Muscle layer of duodenum (tissue), 2 donors: ENCODE measurements at regions not wholly inside any gene's neighbourhood (a gene's known extent, or its start where the extent isn't known, plus 50 kb on each side); places are given as distances from the start of the nearest gene placed in this dataset.

Experiments
- H3K27ac ChIP-seq: one replicate; pipeline ENCODE4 v1.7.0; 2013; ENCODE audit warnings: mild to moderate bottlenecking, low read length
- H3K27me3 ChIP-seq: one replicate; pipeline ENCODE4 v1.7.0; 2013; ENCODE audit warnings: low read depth, mild to moderate bottlenecking, control low read depth, low read length
- H3K36me3 ChIP-seq, 2 donors: one replicate each; pipeline ENCODE4 v1.7.0; 2013; ENCODE audit warnings: low read length in 2 of 2, control low read depth in 1 of 2, mild to moderate bottlenecking in 1 of 2; ENCODE audit not compliant: insufficient read depth in 2 of 2, control insufficient read depth in 1 of 2
- H3K4me1 ChIP-seq, 2 donors: one replicate each; pipeline ENCODE4 v1.7.0; 2013; ENCODE audit warnings: low read length in 2 of 2, mild to moderate bottlenecking in 2 of 2, control low read depth in 1 of 2, moderate library complexity in 1 of 2; ENCODE audit not compliant: insufficient read depth in 2 of 2, control insufficient read depth in 1 of 2
- H3K4me3 ChIP-seq, 2 donors: one replicate each; pipeline ENCODE4 v1.7.0; 2013; ENCODE audit warnings: low read length in 2 of 2, low read depth in 1 of 2, mild to moderate bottlenecking in 1 of 2
- H3K9me3 ChIP-seq, 2 donors: one replicate each; pipeline ENCODE4 v1.7.0; 2013; ENCODE audit warnings: low read length in 2 of 2, control low read depth in 1 of 2, mild to moderate bottlenecking in 1 of 2; ENCODE audit not compliant: control insufficient read depth in 1 of 2
- donor health status: healthy.

GRCh38 chr6:14875481-14876063 lies 370.3 kb upstream of the JARID2 start:
- Histone ChIP-seq H3K36me3 (no peaks in the 10 kb centered on the region), H3K9me3 (no peaks in the 10 kb centered on the region), H3K27ac (no peak overlapping the region), H3K27me3 (no peaks in the 10 kb centered on the region), H3K4me1 (no peaks in the 10 kb centered on the region), H3K4me3 (no peak overlapping the region)

GRCh38 chr6:14876778-14877613 lies 368.9 kb upstream of the JARID2 start:
- no peak overlapping the region for H3K4me3 ChIP-seq
- peaks cover 0 to 2% of the 10 kb centered on the region in 2 donors for H3K4me1 ChIP-seq
- no peak overlapping the region for H3K27ac ChIP-seq
- H3K9me3 ChIP-seq = no peaks in the 10 kb centered on the region
- H3K27me3 ChIP-seq = no peaks in the 10 kb centered on the region
- no peaks in the 10 kb centered on the region for H3K36me3 ChIP-seq

- peaks cover 0 to 9% of the 10 kb centered on the region in 2 donors for H3K4me1 ChIP-seq
- H3K27me3 ChIP-seq = no peaks in the 10 kb centered on the region
- H3K27ac ChIP-seq = no peak overlapping the region
- no peak overlapping the region for H3K4me3 ChIP-seq
- H3K9me3 ChIP-seq = no peaks in the 10 kb centered on the region
- H3K36me3 ChIP-seq = no peaks in the 10 kb centered on the region
These were observed 368.1 kb upstream of the JARID2 start for GRCh38 chr6:14877758-14878157.

GRCh38 chr6:14880052-14880451 lies 365.8 kb upstream of the JARID2 start:
- Histone ChIP-seq H3K27ac (no peak overlapping the region), H3K36me3 (no peaks in the 10 kb centered on the region), H3K4me1 (peaks cover 0 to 9% of the 10 kb centered on the region in 2 donors)

GRCh38 chr6:14880677-14881076 lies 365.2 kb upstream of the JARID2 start:
- no peaks in the 10 kb centered on the region for H3K36me3 ChIP-seq
- no peaks in the 10 kb centered on the region for H3K9me3 ChIP-seq
- no peaks in the 10 kb centered on the region for H3K27me3 ChIP-seq
- H3K27ac ChIP-seq = no peak overlapping the region
- no peak overlapping the region for H3K4me3 ChIP-seq
- H3K4me1 ChIP-seq = peaks cover 0 to 9% of the 10 kb centered on the region in 2 donors

More at GRCh38 chr6:14880052-14880451, 365.8 kb upstream of the JARID2 start:
- H3K27me3 ChIP-seq = no peaks in the 10 kb centered on the region
- no peaks in the 10 kb centered on the region for H3K9me3 ChIP-seq
- H3K4me3 ChIP-seq = no peak overlapping the region

GRCh38 chr6:14881398-14881797 lies 364.5 kb upstream of the JARID2 start:
- Histone ChIP-seq H3K4me3 (no peak overlapping the region), H3K9me3 (no peaks in the 10 kb centered on the region), H3K27me3 (no peaks in the 10 kb centered on the region), H3K27ac (no peak overlapping the region), H3K36me3 (no peaks in the 10 kb centered on the region), H3K4me1 (peaks cover 0 to 9% of the 10 kb centered on the region in 2 donors)

- Histone ChIP-seq H3K27me3 (no peaks in the 10 kb centered on the region), H3K4me1 (peaks cover 0 to 9% of the 10 kb centered on the region in 2 donors), H3K9me3 (no peaks in the 10 kb centered on the region), H3K36me3 (no peaks in the 10 kb centered on the region), H3K27ac (no peak overlapping the region), H3K4me3 (no peak overlapping the region)
These were observed 363.4 kb upstream of the JARID2 start for GRCh38 chr6:14882394-14883026.

GRCh38 chr6:14883921-14884320 lies 361.9 kb upstream of the JARID2 start:
- Histone ChIP-seq H3K36me3 (no peaks in the 10 kb centered on the region), H3K27me3 (no peaks in the 10 kb centered on the region), H3K27ac (no peak overlapping the region), H3K9me3 (no peaks in the 10 kb centered on the region), H3K4me3 (no peak overlapping the region), H3K4me1 (peaks cover 0 to 9% of the 10 kb centered on the region in 2 donors)

- H3K4me1 ChIP-seq = peaks cover 0 to 9% of the 10 kb centered on the region in 2 donors
- no peak overlapping the region for H3K4me3 ChIP-seq
- H3K27me3 ChIP-seq = no peaks in the 10 kb centered on the region
- H3K9me3 ChIP-seq = no peaks in the 10 kb centered on the region
- H3K27ac ChIP-seq = no peak overlapping the region
- no peaks in the 10 kb centered on the region for H3K36me3 ChIP-seq
These were observed 360.4 kb upstream of the JARID2 start for GRCh38 chr6:14885498-14885897.

- Histone ChIP-seq H3K27me3 (no peaks in the 10 kb centered on the region), H3K36me3 (no peaks in the 10 kb centered on the region), H3K9me3 (no peaks in the 10 kb centered on the region), H3K4me1 (peaks cover 0 to 6% of the 10 kb centered on the region in 2 donors), H3K27ac (no peak overlapping the region), H3K4me3 (no peak overlapping the region)
These were observed 358.7 kb upstream of the JARID2 start for GRCh38 chr6:14887181-14887580.

GRCh38 chr6:14887986-14888574 lies 357.8 kb upstream of the JARID2 start:
- Histone ChIP-seq H3K9me3 (no peaks in the 10 kb centered on the region), H3K36me3 (no peaks in the 10 kb centered on the region), H3K4me1 (no peaks in the 10 kb centered on the region), H3K27ac (no peak overlapping the region), H3K27me3 (no peaks in the 10 kb centered on the region), H3K4me3 (no peak overlapping the region)
